Common myeloid progenitor, CD34-positive (primary cell): ENCODE measurements at regions not wholly inside any gene's neighbourhood (a gene's known extent, or its start where the extent isn't known, plus 50 kb on each side); places are given as distances from the start of the nearest gene placed in this dataset.

Experiments
- CTCF ChIA-PET: fragments of 350-600 bp; sonication (Branson Sonifier 250); formaldehyde crosslinking; loops from one replicate; lab custom pipeline; 2021; ENCODE audit warnings: antibody characterized with exemption; lab: Charles Lee
- POLR2A ChIA-PET: fragments of 350-600 bp; sonication (Branson Sonifier 250); formaldehyde crosslinking; loops from one replicate; lab custom pipeline; 2021; ENCODE audit warnings: antibody characterized with exemption; lab: Charles Lee
- DNase-seq, 3 donors: peaks; one replicate each; pipeline versions ENCODE4 v3.0.0 to v3.0.0-alpha.2; 2013
- H3K27ac ChIP-seq, 2 experiments: 1 replicate in 1 of 2; 2 replicates in 1 of 2; pipeline ENCODE4 v1.7.0; 2013; ENCODE audit warnings: inconsistent platforms in 2 of 2, low read length in 2 of 2, mild to moderate bottlenecking in 2 of 2, low read depth in 1 of 2, moderate library complexity in 1 of 2; ENCODE audit not compliant: severe bottlenecking in 2 of 2, insufficient read depth in 1 of 2, poor library complexity in 1 of 2
- H3K27me3 ChIP-seq, 5 experiments: replicated peaks in 2 of 5; 1 replicate in 3 of 5; 2 replicates in 2 of 5; pipeline versions ENCODE4 v1.6.1 to v1.7.0; 2013; ENCODE audit warnings: low read length in 4 of 5, mild to moderate bottlenecking in 2 of 5, moderate library complexity in 2 of 5, inconsistent platforms in 1 of 5; ENCODE audit not compliant: insufficient read depth in 5 of 5, control insufficient read depth in 4 of 5
- H3K36me3 ChIP-seq, 4 experiments: 1 replicate in 2 of 4; 2 replicates in 2 of 4; pipeline versions ENCODE4 v1.6.1 to v1.7.0; 2013; ENCODE audit warnings: low read length in 3 of 4, control low read depth in 1 of 4, mild to moderate bottlenecking in 1 of 4; ENCODE audit not compliant: control insufficient read depth in 4 of 4, insufficient read depth in 4 of 4
- H3K4me1 ChIP-seq, 4 experiments: 1 replicate in 3 of 4; 2 replicates in 1 of 4; pipeline versions ENCODE4 v1.6.1 to v1.7.1; 2013; ENCODE audit warnings: low read length in 3 of 4, mild to moderate bottlenecking in 3 of 4, control low read depth in 1 of 4, inconsistent platforms in 1 of 4, moderate library complexity in 1 of 4; ENCODE audit not compliant: control insufficient read depth in 4 of 4, insufficient read depth in 4 of 4; ENCODE audit errors: control extremely low read depth in 1 of 4
- H3K4me3 ChIP-seq, 7 experiments: 1 replicate in 4 of 7; 2 replicates in 3 of 7; pipeline versions ENCODE4 v1.5.1 to v1.7.0; 2013; ENCODE audit warnings: mild to moderate bottlenecking in 7 of 7, low read length in 6 of 7, moderate library complexity in 6 of 7, inconsistent platforms in 2 of 7, low read depth in 2 of 7, control low read depth in 1 of 7; ENCODE audit not compliant: insufficient read depth in 4 of 7, control insufficient read depth in 1 of 7; ENCODE audit errors: extremely low read depth in 1 of 7
- H3K9me3 ChIP-seq, 5 experiments: 1 replicate in 4 of 5; 2 replicates in 1 of 5; pipeline versions ENCODE4 v1.6.1 to v1.7.1; 2013; ENCODE audit warnings: low read length in 4 of 5, mild to moderate bottlenecking in 2 of 5, inconsistent platforms in 1 of 5, low read depth in 1 of 5, moderate library complexity in 1 of 5; ENCODE audit not compliant: control insufficient read depth in 4 of 5, insufficient read depth in 2 of 5; ENCODE audit errors: control extremely low read depth in 1 of 5
- WGBS: methylation state at CpG from one replicate; pipeline ENCODE4 v1.1.5; 2013; ENCODE audit not compliant: insufficient coverage; 5-methylcytosine and 5-hydroxymethylcytosine counted together

DNA sequence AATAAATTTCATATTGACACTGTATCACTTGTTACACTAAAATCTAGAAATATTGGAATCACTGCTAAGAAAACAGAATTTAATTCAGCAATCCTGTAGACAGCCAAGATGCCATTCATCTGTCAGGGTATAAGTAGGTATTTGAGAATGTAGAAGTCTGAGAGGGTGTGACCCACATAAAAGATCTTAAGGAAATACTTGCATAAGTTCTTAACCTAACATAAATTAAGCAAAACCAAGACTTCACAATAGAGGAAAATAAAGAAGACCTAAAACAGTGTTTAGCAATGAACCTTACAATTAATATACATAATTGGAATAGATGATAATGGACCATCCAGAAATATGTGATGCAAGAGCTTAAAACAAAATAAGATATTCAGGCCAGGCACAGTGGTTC, 636.2 kb downstream of the TBC1D4 start:
- Histone ChIP-seq H3K27ac (no peak overlapping the region), H3K4me3 (no peak overlapping the region), H3K36me3 (no peaks in the 10 kb centered on the region), H3K4me1 (no peaks in the 10 kb centered on the region), H3K9me3 (peaks cover 0 to 2% (median 0%) of the 10 kb centered on the region in 5 experiments), H3K27me3 (no peaks in the 10 kb centered on the region)
- ChIA-PET CTCF (interaction anchor here (0.7 kb wide), 1 partner anchor 1380 kb away, joined by 3 read pairs; no protein-coding TSS in a partner anchor), POLR2A (no interaction called here)
- no peak for DNase-seq

DNA sequence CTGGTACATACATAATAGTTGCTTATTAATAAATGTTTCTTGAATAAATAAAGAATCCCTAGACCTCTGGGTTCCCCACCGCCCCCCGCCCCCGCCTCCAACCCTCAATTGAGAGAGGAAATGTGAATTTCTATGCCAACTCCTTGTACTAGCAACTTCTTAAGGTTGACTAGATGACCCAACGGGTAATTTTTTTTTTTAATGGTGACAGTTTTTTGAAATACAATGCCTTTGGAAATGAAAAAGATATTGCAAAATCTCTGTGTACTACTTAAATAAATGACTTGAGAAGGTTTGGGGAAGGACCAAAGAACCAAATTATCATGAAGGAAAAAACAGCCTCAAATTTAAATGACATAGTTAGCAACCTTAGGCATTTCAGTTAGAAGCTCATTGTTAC, 640.3 kb downstream of the TBC1D4 start:
- Histone ChIP-seq H3K27me3 (no peaks in the 10 kb centered on the region), H3K4me3 (no peak overlapping the region), H3K36me3 (no peaks in the 10 kb centered on the region), H3K27ac (no peak overlapping the region), H3K4me1 (no peaks in the 10 kb centered on the region), H3K9me3 (no peaks in the 10 kb centered on the region)
- WGBS: 82% methylated on average over 3 of the region's 4 CpGs
- no peak for DNase-seq
- ChIA-PET POLR2A (no interaction called here), CTCF (no interaction called here)

DNA sequence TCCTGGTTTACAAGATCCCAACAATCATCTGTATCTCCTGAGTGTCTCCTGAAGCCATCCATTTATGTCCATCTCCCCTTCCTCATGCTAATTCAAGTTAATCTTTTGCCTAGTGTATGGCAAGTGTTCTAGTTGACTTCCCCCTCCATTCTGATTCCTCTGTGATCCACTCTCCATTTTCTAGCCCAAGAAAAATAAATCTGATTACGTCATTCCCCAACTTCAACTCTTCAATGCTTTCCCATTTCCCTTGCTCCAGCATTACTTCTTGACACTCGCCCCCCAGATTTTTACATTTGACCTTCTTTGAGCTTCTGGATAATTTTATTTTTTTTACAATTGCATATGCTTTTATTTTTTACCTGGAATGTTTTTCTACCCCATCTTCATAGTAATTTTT, 640.8 kb downstream of the TBC1D4 start:
- H3K27ac ChIP-seq: no peak overlapping the region
- no peaks in the 10 kb centered on the region for H3K9me3 ChIP-seq
- CTCF ChIA-PET: no interaction called here
- no peak overlapping the region for H3K4me3 ChIP-seq
- WGBS: 100% methylated on average over 1 of the region's 2 CpGs
- no peak for DNase-seq
- no peaks in the 10 kb centered on the region for H3K4me1 ChIP-seq
- H3K27me3 ChIP-seq: no peaks in the 10 kb centered on the region
- POLR2A ChIA-PET: no interaction called here
- no peaks in the 10 kb centered on the region for H3K36me3 ChIP-seq

DNA sequence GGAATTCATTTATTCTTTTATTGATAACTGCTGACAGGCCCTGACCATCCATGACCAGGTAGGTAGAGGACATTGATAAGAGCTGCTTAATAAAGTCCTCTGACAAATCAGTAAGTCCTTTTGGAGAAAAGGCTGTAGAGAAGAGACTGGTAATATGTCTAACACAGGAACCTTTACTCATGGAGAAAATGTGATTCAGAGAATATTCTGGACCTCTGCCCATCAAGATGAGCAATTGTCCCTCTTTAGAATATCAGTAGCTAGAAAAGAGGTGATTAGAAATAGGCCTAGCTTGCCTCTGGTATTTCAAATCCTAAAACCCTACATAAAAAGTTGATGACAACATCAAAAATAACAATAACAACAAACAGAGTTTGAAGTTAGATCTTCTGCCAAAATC, 642.3 kb downstream of the TBC1D4 start:
- CTCF ChIA-PET: no interaction called here
- DNase-seq: no peak
- Histone ChIP-seq H3K4me1 (no peaks in the 10 kb centered on the region), H3K27me3 (no peaks in the 10 kb centered on the region), H3K36me3 (no peaks in the 10 kb centered on the region), H3K4me3 (no peak overlapping the region), H3K27ac (no peak overlapping the region), H3K9me3 (no peaks in the 10 kb centered on the region)
- POLR2A ChIA-PET: no interaction called here

DNA sequence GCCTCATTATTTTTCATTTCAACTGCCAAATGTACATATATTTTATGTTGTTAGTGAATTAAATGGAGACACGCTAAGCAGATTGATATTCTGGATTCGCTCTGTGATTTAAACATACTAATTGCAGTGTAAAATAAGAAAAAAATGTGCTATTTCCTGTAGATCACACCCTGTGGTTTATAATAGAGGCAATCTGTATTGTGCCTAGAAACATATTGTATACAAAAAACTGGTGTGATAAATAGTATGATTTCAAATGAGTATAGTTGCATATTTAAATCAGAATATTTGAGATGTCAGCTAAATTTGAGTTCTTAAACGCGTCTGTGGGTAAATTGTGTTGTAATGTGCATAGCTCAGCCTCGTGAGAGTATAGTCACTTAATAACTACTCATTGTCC, 643.9 kb downstream of the TBC1D4 start:
- no peak overlapping the region for H3K27ac ChIP-seq

DNA sequence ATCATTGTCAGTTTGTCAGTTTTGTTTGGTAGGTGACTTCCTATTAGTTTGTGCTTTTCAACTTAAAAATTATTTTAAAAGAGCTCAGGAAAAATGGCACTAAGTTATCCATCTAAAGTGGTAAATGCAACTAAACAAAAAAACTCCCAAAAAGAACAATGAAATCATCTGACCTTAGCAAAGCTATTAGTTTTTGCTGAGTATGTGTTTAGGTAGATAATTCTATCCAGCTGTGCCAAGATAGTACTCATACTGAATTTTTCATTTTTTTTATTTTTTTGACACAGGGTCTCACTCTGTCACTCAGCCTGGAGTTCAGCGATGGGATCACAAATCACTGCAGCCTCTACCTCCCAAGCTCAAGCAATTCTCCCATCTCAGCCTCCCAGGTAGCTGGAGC, 645.3 kb downstream of the TBC1D4 start:
- no peak for DNase-seq
- CTCF ChIA-PET: no interaction called here
- Histone ChIP-seq H3K36me3 (no peaks in the 10 kb centered on the region), H3K27ac (no peak overlapping the region), H3K27me3 (no peaks in the 10 kb centered on the region), H3K4me1 (no peaks in the 10 kb centered on the region), H3K4me3 (no peak overlapping the region), H3K9me3 (no peaks in the 10 kb centered on the region)
- POLR2A ChIA-PET: no interaction called here
- WGBS: 89% methylated on average over 1 of the region's 1 CpG

More for the DNA sequence above, 643.9 kb downstream of the TBC1D4 start:
- H3K36me3 ChIP-seq: no peaks in the 10 kb centered on the region
- H3K4me1 ChIP-seq: no peaks in the 10 kb centered on the region
- CTCF ChIA-PET: no interaction called here
- H3K27me3 ChIP-seq: no peaks in the 10 kb centered on the region
- WGBS: no CpG with 5 or more reads among the region's 5 CpGs
- POLR2A ChIA-PET: no interaction called here
- no peaks in the 10 kb centered on the region for H3K9me3 ChIP-seq
- no peak for DNase-seq
- H3K4me3 ChIP-seq: no peak overlapping the region

DNA sequence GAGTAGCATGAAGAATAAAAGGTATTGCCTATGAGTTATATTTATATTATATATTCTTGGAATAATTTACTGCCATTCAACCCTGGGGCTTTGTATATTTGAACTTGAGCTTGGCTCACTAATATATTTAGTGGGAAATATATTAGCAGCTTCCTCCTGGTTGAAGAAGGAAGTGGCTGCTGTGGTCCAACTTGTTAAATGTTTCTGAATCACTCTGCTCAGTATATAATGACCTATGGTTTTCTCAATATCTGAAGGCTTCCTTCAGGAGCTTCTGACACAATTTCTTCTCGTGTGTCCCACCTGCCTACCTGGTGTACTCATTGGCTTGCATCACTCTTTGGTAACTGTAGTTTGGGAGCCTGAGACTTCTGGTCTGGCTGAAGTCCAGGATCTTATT, 646.4 kb downstream of the TBC1D4 start:
- ChIA-PET POLR2A (no interaction called here), CTCF (interaction anchor here (0.6 kb wide), 1 partner anchor 1982 kb away, joined by 3 read pairs; no protein-coding TSS in a partner anchor)
- Histone ChIP-seq H3K36me3 (no peaks in the 10 kb centered on the region), H3K9me3 (no peaks in the 10 kb centered on the region), H3K4me3 (no peak overlapping the region), H3K4me1 (no peaks in the 10 kb centered on the region), H3K27me3 (no peaks in the 10 kb centered on the region), H3K27ac (no peak overlapping the region)
- no peak for DNase-seq
- 33% methylated on average over 1 of the region's 1 CpG for WGBS

DNA sequence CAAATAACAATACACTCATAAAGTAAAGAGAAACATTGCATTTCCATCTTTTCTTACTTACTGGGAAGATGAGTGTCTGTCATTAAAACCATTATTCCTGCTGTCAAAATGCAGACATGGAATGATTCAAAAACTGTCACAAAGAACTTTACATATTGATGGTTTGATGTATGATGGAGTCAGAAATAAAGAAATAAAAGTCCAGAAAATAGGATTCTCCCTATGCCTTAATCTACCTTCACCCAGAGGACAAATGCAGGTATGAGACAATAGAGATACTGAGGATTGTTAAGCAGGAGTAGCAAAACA, 656.1 kb downstream of the TBC1D4 start:
- no peak for DNase-seq
- CTCF ChIA-PET: no interaction called here
- no peaks in the 10 kb centered on the region for H3K4me1 ChIP-seq
- H3K9me3 ChIP-seq: peaks cover 0 to 4% (median 0%) of the 10 kb centered on the region in 5 experiments
- H3K36me3 ChIP-seq: no peaks in the 10 kb centered on the region
- POLR2A ChIA-PET: no interaction called here
- H3K4me3 ChIP-seq: no peak overlapping the region
- H3K27me3 ChIP-seq: no peaks in the 10 kb centered on the region
- no peak overlapping the region for H3K27ac ChIP-seq
